Sigmoid colon (tissue), 3 donors: ENCODE measurements at regions not wholly inside any gene's neighbourhood (a gene's known extent, or its start where the extent isn't known, plus 50 kb on each side); places are given as distances from the start of the nearest gene placed in this dataset.

ENCODE experiments used
- CTCF ChIP-seq, 4 experiments: fragments of 450-650 bp in 3 of 4; fragments of 200-600 bp in 1 of 4; IDR thresholded peaks; one replicate each; pipeline ENCODE4 v1.5.1; 2016 to 2019; ENCODE audit warnings: antibody characterized with exemption in 4 of 4, mild to moderate bottlenecking in 3 of 4, moderate library complexity in 2 of 4
- POLR2A ChIP-seq, 2 donors: fragments of 450-650 bp; IDR thresholded peaks; one replicate each; pipeline ENCODE4 v1.6.1; 2016; ENCODE audit warnings: antibody characterized with exemption in 2 of 2, mild to moderate bottlenecking in 2 of 2, moderate library complexity in 2 of 2

GRCh38 chr3:110686701-110687100 is 384.9 kb upstream of the NECTIN3 start:
- TF ChIP-seq POLR2A (IDR thresholded peaks at IDR 0.05) (no peak), CTCF (IDR thresholded peaks at IDR 0.05) (no peak)
